ENCODE measurements at regions not wholly inside any gene's neighbourhood (a gene's known extent, or its start where the extent isn't known, plus 50 kb on each side); places are given as distances from the start of the nearest gene placed in this dataset.
"Not testable (repeated sequence)": the region's sequence is repeated elsewhere in the genome, so short reads cannot be mapped to it uniquely, and the experiment has no call there.

- TF ChIP-seq BHLHE40 (IDR thresholded peaks at IDR 0.05; ENCODE audit: borderline replicate concordance in 1 of 2, low read depth in 2 of 2, low read length in 1 of 2) (peak; percentile 38 to 95; a peak in 2 of 4 replicates), MTA2 (IDR thresholded peaks at IDR 0.05; ENCODE audit: low read depth) (peak; percentile 42; the same call in 1 of the 2 replicates), CREM (IDR thresholded peaks at IDR 0.05; ENCODE audit: low read depth) (0 out of 2 replicates have a peak, but pooled peaks have one; percentile 52), ATF7 (IDR thresholded peaks at IDR 0.05; ENCODE audit: low read depth) (peak; percentile 77)
Measured at GRCh38 chr21:6565190-6566094, 3955.9 kb upstream of the TPTE start (continued).

GRCh38 chr21:6567542-6567941 lies 3953.8 kb upstream of the TPTE start:
- BruUV-seq (replicated peaks); RAD21 ChIA-PET (ENCODE audit: unreplicated experiment); H2AFZ ChIP-seq (ENCODE audit: control insufficient read depth, low read depth, low read length); CTCF ChIA-PET; DNase-seq (ENCODE audit: low read depth, low spot score); in situ Hi-C loops (cut with MboI); ATAC-seq; H3K36me3 ChIP-seq (ENCODE audit: control insufficient read depth in 2 of 2, insufficient read depth in 2 of 2, low read length in 1 of 2); intact Hi-C loops (cut with micrococcal nuclease; ENCODE audit: unreplicated experiment); H3K27me3 ChIP-seq (replicated peaks in 1 of 2; ENCODE audit: control insufficient read depth in 2 of 2, insufficient read depth in 2 of 2, low read length in 1 of 2); H3K4me1 ChIP-seq (ENCODE audit: control insufficient read depth, insufficient read depth, low read length); H3K4me3 ChIP-seq; H3K27ac ChIP-seq (ENCODE audit: control insufficient read depth, insufficient read depth); H3K9ac ChIP-seq (ENCODE audit: control insufficient read depth, insufficient read depth, low read length); H3K9me3 ChIP-seq (replicated peaks; ENCODE audit: control insufficient read depth, insufficient read depth, low read length); H4K20me1 ChIP-seq (ENCODE audit: control insufficient read depth, insufficient read depth); POLR2A ChIA-PET; FAIRE-seq; SMC1A ChIA-PET (ENCODE audit: uncharacterized antibody, unreplicated experiment); H3K79me2 ChIP-seq (ENCODE audit: control insufficient read depth, insufficient read depth, low read length); H3K4me2 ChIP-seq (ENCODE audit: control insufficient read depth, insufficient read depth): not testable (repeated sequence)
- WGBS (ENCODE audit: insufficient coverage, insufficient replicate concordance, low lambda C conversion rate, missing lambda C conversion rate), result 90% methylated on average over 2 of the region's 5 CpGs

GRCh38 chr21:6569152-6569551 lies 3952.2 kb upstream of the TPTE start:
- intact Hi-C loops (cut with micrococcal nuclease; ENCODE audit: unreplicated experiment); H3K4me3 ChIP-seq; H3K4me2 ChIP-seq (ENCODE audit: control insufficient read depth, insufficient read depth); H4K20me1 ChIP-seq (ENCODE audit: control insufficient read depth, insufficient read depth); H3K27me3 ChIP-seq (replicated peaks in 1 of 2; ENCODE audit: control insufficient read depth in 2 of 2, insufficient read depth in 2 of 2, low read length in 1 of 2); DNase-seq (ENCODE audit: low read depth, low spot score); H3K27ac ChIP-seq (ENCODE audit: control insufficient read depth, insufficient read depth); POLR2A ChIA-PET; BruUV-seq (replicated peaks); SMC1A ChIA-PET (ENCODE audit: uncharacterized antibody, unreplicated experiment); H3K9ac ChIP-seq (ENCODE audit: control insufficient read depth, insufficient read depth, low read length); in situ Hi-C loops (cut with MboI); FAIRE-seq; RAD21 ChIA-PET (ENCODE audit: unreplicated experiment); H2AFZ ChIP-seq (ENCODE audit: control insufficient read depth, low read depth, low read length); H3K36me3 ChIP-seq (ENCODE audit: control insufficient read depth in 2 of 2, insufficient read depth in 2 of 2, low read length in 1 of 2); CTCF ChIA-PET; H3K9me3 ChIP-seq (replicated peaks; ENCODE audit: control insufficient read depth, insufficient read depth, low read length); H3K79me2 ChIP-seq (ENCODE audit: control insufficient read depth, insufficient read depth, low read length); H3K4me1 ChIP-seq (ENCODE audit: control insufficient read depth, insufficient read depth, low read length): not testable (repeated sequence)
- ATAC-seq, result peak; percentile 79
- WGBS (ENCODE audit: insufficient coverage, insufficient replicate concordance, low lambda C conversion rate, missing lambda C conversion rate), result no CpG with 5 or more reads among the region's 16 CpGs

GRCh38 chr21:6569587-6570392 lies 3951.6 kb upstream of the TPTE start:
- H3K4me1 ChIP-seq (ENCODE audit: control insufficient read depth, insufficient read depth, low read length); H3K79me2 ChIP-seq (ENCODE audit: control insufficient read depth, insufficient read depth, low read length); POLR2A ChIA-PET; H3K36me3 ChIP-seq (ENCODE audit: control insufficient read depth in 2 of 2, insufficient read depth in 2 of 2, low read length in 1 of 2); H3K4me2 ChIP-seq (ENCODE audit: control insufficient read depth, insufficient read depth); H3K27me3 ChIP-seq (replicated peaks in 1 of 2; ENCODE audit: control insufficient read depth in 2 of 2, insufficient read depth in 2 of 2, low read length in 1 of 2); DNase-seq (ENCODE audit: low read depth, low spot score); SMC1A ChIA-PET (ENCODE audit: uncharacterized antibody, unreplicated experiment); intact Hi-C loops (cut with micrococcal nuclease; ENCODE audit: unreplicated experiment); in situ Hi-C loops (cut with MboI); H3K27ac ChIP-seq (ENCODE audit: control insufficient read depth, insufficient read depth); H3K9ac ChIP-seq (ENCODE audit: control insufficient read depth, insufficient read depth, low read length); RAD21 ChIA-PET (ENCODE audit: unreplicated experiment); BruUV-seq (replicated peaks); H2AFZ ChIP-seq (ENCODE audit: control insufficient read depth, low read depth, low read length); H4K20me1 ChIP-seq (ENCODE audit: control insufficient read depth, insufficient read depth); FAIRE-seq; H3K4me3 ChIP-seq; CTCF ChIA-PET; H3K9me3 ChIP-seq (replicated peaks; ENCODE audit: control insufficient read depth, insufficient read depth, low read length): not testable (repeated sequence)
- peak; percentile 87 for ATAC-seq
- no CpG with 5 or more reads among the region's 19 CpGs for WGBS (ENCODE audit: insufficient coverage, insufficient replicate concordance, low lambda C conversion rate, missing lambda C conversion rate)

Measured in GM12878 (cell line).